HG02884 (cell line): ENCODE measurements at regions not wholly inside any gene's neighbourhood (a gene's known extent, or its start where the extent isn't known, plus 50 kb on each side); places are given as distances from the start of the nearest gene placed in this dataset.
A peak's percentile ranks its signal among the peaks of the same experiment; 100 is the strongest.

Source experiments
- ATAC-seq: cut with Tn5 transposase; IDR thresholded peaks from one replicate; pipeline ENCODE4 v1.9.1; 2021; ENCODE audit warnings: mild to moderate bottlenecking, moderate library complexity; ENCODE audit not compliant: unreplicated experiment

- ATAC-seq = no peak
Measured at GRCh38 chr12:87930033-87930432, 99.2 kb downstream of the C12orf50 start.

GRCh38 chr12:87929346-87929745, 99.9 kb downstream of the C12orf50 start:
- ATAC-seq = no peak

GRCh38 chr12:87928031-87928430, 101.2 kb downstream of the C12orf50 start:
- ATAC-seq = no peak

GRCh38 chr12:87925021-87925420, 104.2 kb downstream of the C12orf50 start:
- no peak for ATAC-seq

DNA sequence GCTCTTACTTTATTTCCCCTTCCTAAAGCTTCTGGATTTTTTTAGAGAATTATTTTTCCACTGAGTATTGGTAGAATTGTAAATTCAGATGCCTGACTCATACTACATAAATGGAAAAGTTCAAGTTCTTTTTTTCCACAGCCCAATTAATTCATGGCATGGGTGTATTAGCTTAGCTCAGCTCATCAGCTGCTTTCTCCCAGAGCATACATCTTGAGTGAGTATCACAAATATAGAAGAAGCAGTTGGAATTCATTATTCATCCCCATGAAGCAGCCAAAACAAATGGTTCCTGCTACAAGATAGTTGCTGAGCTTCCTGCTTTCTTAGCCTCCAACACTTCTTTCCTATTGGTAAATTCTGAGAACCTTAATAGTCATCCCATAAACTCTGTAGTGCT, 105.1 kb downstream of the C12orf50 start:
- no peak for ATAC-seq

DNA sequence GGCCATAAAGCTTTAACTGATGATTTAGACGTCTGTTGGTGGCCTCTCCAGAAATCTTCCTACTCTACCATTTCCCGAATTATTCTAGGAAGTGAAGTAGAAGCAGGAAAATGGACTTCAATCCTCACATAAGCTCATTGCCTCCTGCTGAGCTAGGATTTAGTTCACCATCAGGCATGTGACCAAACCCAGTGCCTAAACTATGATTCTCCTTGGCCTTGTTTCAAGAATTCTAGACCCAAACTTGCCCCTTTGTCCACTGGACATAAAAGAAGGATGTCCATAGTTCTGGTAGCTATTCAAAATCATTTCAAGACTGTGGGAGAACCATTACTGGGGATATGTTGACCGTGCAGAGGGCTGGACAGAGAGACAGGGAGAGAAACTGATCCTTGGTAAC, 105.8 kb downstream of the C12orf50 start:
- ATAC-seq = no peak

GRCh38 chr12:87922736-87923135, 106.5 kb downstream of the C12orf50 start:
- no peak for ATAC-seq

DNA sequence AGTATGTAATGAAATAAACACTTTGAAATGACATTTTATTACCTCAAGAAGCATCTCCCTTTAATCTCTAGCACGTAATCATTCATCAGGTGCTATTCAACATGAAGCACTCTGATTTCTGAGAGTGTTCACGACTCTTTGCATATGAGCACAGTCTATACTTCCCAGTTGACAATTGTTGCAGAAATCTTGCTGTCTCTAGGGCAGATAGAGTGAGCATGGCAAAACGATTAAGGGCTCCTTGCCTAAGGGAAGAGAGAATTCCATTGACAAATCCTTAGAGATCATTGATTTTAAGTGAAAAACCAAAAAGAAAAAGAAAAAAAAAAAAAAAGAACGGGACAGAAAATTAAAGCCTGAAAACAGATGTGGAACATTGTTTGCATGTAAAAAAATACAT, 107.6 kb downstream of the C12orf50 start:
- no peak for ATAC-seq

- no peak for ATAC-seq
Measured at GRCh38 chr12:87920139-87920538, 109.1 kb downstream of the C12orf50 start.

- no peak for ATAC-seq
Measured at GRCh38 chr12:87901457-87901856, 127.7 kb downstream of the C12orf50 start.

- ATAC-seq = no peak
Measured at GRCh38 chr12:87897662-87898061, 131.5 kb downstream of the C12orf50 start.

DNA sequence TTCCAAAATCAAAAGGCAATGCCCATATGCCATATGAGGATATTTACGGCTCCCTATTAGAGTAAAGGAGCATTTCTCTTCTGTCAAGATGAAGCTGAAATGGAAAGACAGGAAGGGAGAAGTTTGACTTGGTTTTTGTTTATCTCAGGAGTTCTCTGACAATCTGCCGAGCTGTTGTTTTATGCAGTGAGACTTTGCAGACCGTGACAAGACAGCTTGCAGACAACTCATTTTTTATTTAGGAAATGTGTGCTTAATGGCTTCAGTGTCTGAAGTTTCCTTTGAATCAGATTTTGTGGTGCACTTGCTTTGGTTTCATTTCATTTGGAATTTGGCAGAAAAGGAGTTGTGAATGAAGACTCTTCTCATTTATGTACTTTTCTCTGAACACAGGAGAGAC, 145.4 kb downstream of the C12orf50 start:
- ATAC-seq = no peak

DNA sequence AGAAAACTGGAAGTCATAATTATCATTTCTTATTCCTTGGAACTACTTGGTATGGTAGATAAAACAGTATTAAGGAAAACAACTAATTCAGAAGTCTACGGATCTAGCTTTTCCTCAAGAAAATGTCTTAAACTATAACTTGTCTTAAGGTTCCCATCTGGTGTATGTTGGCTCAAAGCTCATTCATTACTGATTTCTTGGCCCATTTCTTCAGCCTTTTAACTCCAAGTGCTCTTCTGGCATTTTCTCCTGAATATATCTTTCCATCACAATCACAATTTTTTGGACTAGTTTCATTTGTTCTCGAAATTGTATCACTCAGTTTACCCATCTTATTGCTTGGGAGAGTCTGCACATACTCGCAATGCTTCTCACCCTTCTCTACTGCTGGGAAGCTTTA, 150.1 kb downstream of the C12orf50 start:
- no peak for ATAC-seq

- ATAC-seq = no peak
Measured at GRCh38 chr12:87870493-87871460, 158.4 kb downstream of the C12orf50 start.

DNA sequence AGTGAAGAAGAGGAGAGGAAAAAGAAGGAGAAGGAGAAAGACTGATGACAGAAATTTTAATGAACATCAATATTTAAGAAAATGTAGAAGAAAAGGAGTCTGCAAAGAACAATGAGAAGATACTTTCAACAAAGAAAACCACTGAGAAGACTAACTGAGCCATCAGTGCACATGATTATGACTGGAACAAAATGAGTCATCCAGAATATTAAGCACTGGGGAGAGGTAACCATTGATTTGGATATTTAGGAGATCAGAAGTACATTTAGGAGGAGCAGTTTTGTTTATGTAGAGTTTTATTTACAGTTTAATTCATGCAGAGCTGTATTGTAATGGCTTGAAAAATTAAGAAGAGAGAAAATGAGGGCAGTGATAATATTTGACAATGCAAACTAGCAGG, 159.1 kb downstream of the C12orf50 start:
- ATAC-seq = no peak

- ATAC-seq = peak; percentile 52
Measured at GRCh38 chr12:87866578-87867292, 162.5 kb downstream of the C12orf50 start.

- no peak for ATAC-seq
Measured at GRCh38 chr12:87861791-87862190, 167.4 kb downstream of the C12orf50 start.

DNA sequence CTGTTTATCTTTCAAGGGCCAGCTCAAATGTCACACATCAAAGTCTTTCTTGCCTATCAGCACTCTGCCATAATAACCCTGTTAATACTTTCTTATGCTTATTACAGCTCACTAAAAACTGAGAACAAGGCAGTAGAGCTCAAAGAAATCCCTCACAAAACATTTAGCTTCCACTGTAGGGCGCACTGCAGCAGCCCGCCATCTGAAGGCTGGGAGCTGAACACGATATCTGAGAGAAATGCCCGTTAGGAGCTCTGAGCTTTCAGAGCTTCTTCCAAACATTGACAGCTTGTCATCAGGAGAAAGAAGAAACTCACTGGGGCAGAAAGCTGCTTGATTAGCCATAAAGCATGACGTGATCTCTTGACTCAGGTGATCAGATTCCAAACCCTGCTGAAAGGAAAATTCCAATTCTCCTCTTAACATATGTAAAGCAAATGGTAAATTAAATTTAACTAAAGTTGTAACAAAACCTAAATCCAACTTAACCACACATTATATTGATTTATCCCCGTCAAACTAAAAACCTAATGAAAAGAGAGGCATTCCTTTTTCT, 175.7 kb downstream of the C12orf50 start:
- no peak for ATAC-seq

DNA sequence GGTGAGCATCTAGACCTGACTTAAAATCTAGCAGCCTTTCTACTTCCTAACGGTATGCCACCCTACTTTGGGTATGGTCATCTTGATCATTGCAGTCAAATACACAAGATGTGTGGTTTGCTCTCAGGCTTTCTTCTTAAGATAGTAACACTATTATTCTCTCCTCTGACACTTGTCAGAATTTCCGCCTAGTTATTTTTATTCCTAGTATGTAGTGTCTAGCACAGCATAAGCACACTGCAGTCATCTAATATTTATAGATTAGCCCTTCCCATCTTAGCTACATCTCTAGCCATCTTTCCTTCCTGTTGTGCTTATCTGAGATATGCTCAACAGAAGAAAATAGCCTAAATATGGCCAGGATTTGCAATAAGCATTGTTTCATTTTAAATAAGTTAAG, 180.1 kb downstream of the C12orf50 start:
- ATAC-seq = no peak

GRCh38 chr12:87848248-87848868, 180.8 kb downstream of the C12orf50 start:
- peak; percentile 80 for ATAC-seq

- ATAC-seq = no peak
Measured at GRCh38 chr12:87847147-87847546, 182.1 kb downstream of the C12orf50 start.
